Left ventricle myocardium inferior (tissue), 1 donor: ENCODE measurements at regions not wholly inside any gene's neighbourhood (a gene's known extent, or its start where the extent isn't known, plus 50 kb on each side); places are given as distances from the start of the nearest gene placed in this dataset.

Experiments
- DNase-seq: peaks from one replicate; pipeline ENCODE4 v3.0.0-alpha.2; 2020
- H3K27ac ChIP-seq: fragments of 200-600 bp; replicated peaks from 2 replicates; pipeline ENCODE4 v1.8.0; 2021
- H3K27me3 ChIP-seq: fragments of 200-600 bp; 2 replicates; pipeline ENCODE4 v1.8.0; 2021; ENCODE audit warnings: low read depth
- H3K36me3 ChIP-seq: fragments of 200-600 bp; 2 replicates; pipeline ENCODE4 v1.8.0; 2021
- H3K4me1 ChIP-seq: fragments of 200-600 bp; 2 replicates; pipeline ENCODE4 v1.8.0; 2021
- H3K4me3 ChIP-seq: fragments of 200-600 bp; 2 replicates; pipeline ENCODE4 v1.8.0; 2021; ENCODE audit warnings: mild to moderate bottlenecking, moderate library complexity
- H3K9me3 ChIP-seq: fragments of 200-600 bp; replicated peaks from 2 replicates; pipeline ENCODE4 v1.8.0; 2021
- intact Hi-C: fragments of 100-400 bp; cut with micrococcal nuclease; formaldehyde crosslinking; loops from one replicate; pipeline ENCODE4 v1.11.0; 2022
- TF ChIP-seq, protein P1 (sequence below): fragments of 200-600 bp; IDR thresholded peaks from 2 replicates; pipeline ENCODE4 v1.8.0; 2021; ENCODE audit warnings: antibody characterized with exemption, mild to moderate bottlenecking, borderline replicate concordance
- donor health status: DM: no; HTN: yes; CAD: no; lungs with severe emphysema.

DNA sequence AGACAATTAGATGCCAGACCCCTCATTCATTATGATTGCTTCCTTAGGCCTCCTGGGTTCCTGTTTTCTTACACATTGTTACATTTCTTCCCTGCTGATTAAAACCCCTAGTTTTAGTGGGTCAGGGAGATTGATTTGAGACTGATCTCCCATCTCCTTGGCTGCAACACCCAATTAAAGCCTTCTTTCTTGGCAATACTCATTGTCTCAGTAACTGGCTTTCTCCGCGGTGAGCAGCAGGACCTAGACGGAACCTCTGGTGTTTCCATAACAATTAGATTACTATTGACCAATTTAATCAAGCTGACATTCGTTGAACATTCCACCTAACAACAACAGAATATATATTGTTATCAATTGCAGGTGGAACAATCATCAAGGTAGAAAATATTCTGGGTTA, 1676.4 kb upstream of the SLC39A10 start:
- intact Hi-C loops, result no loop called here
- Histone ChIP-seq H3K9me3 (peaks cover 14% of the 10 kb centered on the region), H3K4me1 (no peaks in the 10 kb centered on the region), H3K27ac (no peak overlapping the region), H3K27me3 (no peaks in the 10 kb centered on the region), H3K4me3 (no peak overlapping the region), H3K36me3 (no peaks in the 10 kb centered on the region)
- DNase-seq, result no peak
- TF ChIP-seq, protein P1, sequence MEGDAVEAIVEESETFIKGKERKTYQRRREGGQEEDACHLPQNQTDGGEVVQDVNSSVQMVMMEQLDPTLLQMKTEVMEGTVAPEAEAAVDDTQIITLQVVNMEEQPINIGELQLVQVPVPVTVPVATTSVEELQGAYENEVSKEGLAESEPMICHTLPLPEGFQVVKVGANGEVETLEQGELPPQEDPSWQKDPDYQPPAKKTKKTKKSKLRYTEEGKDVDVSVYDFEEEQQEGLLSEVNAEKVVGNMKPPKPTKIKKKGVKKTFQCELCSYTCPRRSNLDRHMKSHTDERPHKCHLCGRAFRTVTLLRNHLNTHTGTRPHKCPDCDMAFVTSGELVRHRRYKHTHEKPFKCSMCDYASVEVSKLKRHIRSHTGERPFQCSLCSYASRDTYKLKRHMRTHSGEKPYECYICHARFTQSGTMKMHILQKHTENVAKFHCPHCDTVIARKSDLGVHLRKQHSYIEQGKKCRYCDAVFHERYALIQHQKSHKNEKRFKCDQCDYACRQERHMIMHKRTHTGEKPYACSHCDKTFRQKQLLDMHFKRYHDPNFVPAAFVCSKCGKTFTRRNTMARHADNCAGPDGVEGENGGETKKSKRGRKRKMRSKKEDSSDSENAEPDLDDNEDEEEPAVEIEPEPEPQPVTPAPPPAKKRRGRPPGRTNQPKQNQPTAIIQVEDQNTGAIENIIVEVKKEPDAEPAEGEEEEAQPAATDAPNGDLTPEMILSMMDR, result no peak

DNA sequence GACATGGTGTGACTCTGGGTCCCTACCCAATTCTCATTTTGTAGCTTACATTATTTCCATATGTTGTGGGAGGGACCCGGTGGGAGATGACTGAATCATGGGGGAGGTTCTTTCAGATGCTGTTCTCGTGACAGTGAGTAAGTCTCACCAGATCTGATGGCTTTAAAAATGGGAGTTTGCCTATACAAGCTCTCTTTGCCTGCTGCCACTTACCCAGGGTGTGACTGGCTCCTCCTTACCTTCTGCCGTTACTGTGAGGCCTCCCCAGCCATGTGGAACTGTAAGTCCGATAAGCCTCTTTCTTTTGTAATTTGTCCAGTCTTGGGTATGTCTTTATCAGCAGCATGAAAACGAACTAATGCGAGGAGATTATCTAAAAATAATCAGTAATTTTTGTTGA, 1683.2 kb upstream of the SLC39A10 start:
- H3K4me3 ChIP-seq, result no peak overlapping the region
- H3K36me3 ChIP-seq, result no peaks in the 10 kb centered on the region
- TF ChIP-seq, protein P1, result no peak
- intact Hi-C loops, result no loop called here
- no peak for DNase-seq
- no peaks in the 10 kb centered on the region for H3K27me3 ChIP-seq
- no peaks in the 10 kb centered on the region for H3K4me1 ChIP-seq
- H3K27ac ChIP-seq, result no peak overlapping the region
- peaks cover 14% of the 10 kb centered on the region for H3K9me3 ChIP-seq

DNA sequence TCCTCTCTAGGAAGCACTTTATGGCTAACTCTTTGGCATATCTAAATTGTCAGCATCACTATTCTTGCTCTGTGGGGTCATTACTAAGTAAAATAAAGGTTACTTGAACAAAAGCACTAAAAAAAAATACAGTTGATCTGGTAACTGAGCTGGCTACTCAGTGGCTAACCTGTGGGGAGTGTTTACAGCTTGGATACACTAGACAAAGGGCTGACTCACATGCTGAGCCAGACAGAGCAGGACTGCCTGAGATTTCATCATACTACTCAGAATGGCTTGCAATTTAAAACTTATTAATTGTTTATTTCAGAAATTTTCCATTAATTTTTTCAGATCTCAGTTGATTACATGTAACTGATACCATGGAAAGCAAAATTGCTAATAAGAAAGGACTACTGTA, 1690.4 kb upstream of the SLC39A10 start:
- intact Hi-C loops, result no loop called here
- Histone ChIP-seq H3K9me3 (no peaks in the 10 kb centered on the region), H3K27me3 (no peaks in the 10 kb centered on the region), H3K36me3 (no peaks in the 10 kb centered on the region), H3K27ac (no peak overlapping the region), H3K4me3 (no peak overlapping the region), H3K4me1 (no peaks in the 10 kb centered on the region)
- TF ChIP-seq, protein P1, result no peak
- DNase-seq, result no peak

- Histone ChIP-seq H3K27ac (no peak overlapping the region), H3K27me3 (no peaks in the 10 kb centered on the region), H3K36me3 (no peaks in the 10 kb centered on the region), H3K4me3 (no peak overlapping the region), H3K4me1 (no peaks in the 10 kb centered on the region), H3K9me3 (no peaks in the 10 kb centered on the region)
- DNase-seq, result no peak
- intact Hi-C loops, result no loop called here
- TF ChIP-seq, protein P1, result no peak
These were observed 1691.8 kb upstream of the SLC39A10 start for GRCh38 chr2:193965263-193965662.

- Histone ChIP-seq H3K4me3 (no peak overlapping the region), H3K27ac (no peak overlapping the region), H3K27me3 (no peaks in the 10 kb centered on the region), H3K4me1 (no peaks in the 10 kb centered on the region), H3K36me3 (no peaks in the 10 kb centered on the region), H3K9me3 (no peaks in the 10 kb centered on the region)
- no peak for DNase-seq
- TF ChIP-seq, protein P1, result no peak
- intact Hi-C loops, result no loop called here
These were observed 1693.4 kb upstream of the SLC39A10 start for GRCh38 chr2:193963472-193964119.

DNA sequence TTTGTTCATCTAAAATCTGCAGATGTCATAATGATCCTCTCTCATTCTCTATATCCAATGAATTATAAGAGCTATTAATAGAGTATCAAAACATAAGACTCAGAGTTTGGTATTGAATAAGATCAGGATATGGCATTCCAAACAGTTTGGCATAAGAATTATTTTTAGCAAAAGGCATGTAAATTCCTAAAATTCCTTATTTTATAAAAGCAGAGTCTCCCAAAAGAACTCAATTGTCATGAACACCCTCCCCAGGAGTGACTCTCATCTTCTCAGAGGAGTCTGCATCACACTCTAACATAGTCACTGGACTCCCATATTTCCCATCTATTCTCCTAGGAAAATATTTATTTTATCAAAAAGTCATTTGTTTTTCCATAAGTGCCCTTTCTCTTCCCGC, 1710.2 kb upstream of the SLC39A10 start:
- Histone ChIP-seq H3K9me3 (no peaks in the 10 kb centered on the region), H3K27me3 (no peaks in the 10 kb centered on the region), H3K4me1 (no peaks in the 10 kb centered on the region), H3K4me3 (no peak overlapping the region), H3K27ac (no peak overlapping the region), H3K36me3 (no peaks in the 10 kb centered on the region)
- intact Hi-C loops, result no loop called here
- TF ChIP-seq, protein P1, result no peak
- DNase-seq, result no peak
